GM12872 (cell line): ENCODE measurements at regions not wholly inside any gene's neighbourhood (a gene's known extent, or its start where the extent isn't known, plus 50 kb on each side); places are given as distances from the start of the nearest gene placed in this dataset.

Experiments used
- TF ChIP-seq, protein P1 (sequence below): IDR thresholded peaks from 3 replicates; pipeline ENCODE4 v1.5.1; 2011; ENCODE audit warnings: low read depth, mild to moderate bottlenecking, low read length, moderate library complexity; ENCODE audit not compliant: insufficient read depth

DNA sequence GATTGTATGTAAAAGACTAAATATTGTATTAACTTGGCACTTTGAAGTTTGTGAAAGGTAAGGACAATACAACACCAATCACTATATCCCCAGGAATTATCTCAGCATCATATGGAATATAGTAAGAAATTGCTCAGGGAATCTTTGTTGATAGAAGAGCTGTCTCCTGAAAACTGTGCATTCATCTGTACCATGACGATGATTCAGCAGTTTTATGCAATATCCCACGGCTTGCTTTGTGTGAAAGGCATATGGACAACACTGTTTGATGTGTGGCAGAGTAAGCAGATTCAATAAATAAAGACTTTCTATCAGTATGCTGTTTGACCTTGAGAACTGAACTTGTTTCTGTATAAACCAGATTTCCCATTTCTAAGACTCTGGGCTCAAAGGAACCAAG, 147.5 kb upstream of the PLN start:
- TF ChIP-seq, protein P1, sequence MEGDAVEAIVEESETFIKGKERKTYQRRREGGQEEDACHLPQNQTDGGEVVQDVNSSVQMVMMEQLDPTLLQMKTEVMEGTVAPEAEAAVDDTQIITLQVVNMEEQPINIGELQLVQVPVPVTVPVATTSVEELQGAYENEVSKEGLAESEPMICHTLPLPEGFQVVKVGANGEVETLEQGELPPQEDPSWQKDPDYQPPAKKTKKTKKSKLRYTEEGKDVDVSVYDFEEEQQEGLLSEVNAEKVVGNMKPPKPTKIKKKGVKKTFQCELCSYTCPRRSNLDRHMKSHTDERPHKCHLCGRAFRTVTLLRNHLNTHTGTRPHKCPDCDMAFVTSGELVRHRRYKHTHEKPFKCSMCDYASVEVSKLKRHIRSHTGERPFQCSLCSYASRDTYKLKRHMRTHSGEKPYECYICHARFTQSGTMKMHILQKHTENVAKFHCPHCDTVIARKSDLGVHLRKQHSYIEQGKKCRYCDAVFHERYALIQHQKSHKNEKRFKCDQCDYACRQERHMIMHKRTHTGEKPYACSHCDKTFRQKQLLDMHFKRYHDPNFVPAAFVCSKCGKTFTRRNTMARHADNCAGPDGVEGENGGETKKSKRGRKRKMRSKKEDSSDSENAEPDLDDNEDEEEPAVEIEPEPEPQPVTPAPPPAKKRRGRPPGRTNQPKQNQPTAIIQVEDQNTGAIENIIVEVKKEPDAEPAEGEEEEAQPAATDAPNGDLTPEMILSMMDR: no peak

DNA sequence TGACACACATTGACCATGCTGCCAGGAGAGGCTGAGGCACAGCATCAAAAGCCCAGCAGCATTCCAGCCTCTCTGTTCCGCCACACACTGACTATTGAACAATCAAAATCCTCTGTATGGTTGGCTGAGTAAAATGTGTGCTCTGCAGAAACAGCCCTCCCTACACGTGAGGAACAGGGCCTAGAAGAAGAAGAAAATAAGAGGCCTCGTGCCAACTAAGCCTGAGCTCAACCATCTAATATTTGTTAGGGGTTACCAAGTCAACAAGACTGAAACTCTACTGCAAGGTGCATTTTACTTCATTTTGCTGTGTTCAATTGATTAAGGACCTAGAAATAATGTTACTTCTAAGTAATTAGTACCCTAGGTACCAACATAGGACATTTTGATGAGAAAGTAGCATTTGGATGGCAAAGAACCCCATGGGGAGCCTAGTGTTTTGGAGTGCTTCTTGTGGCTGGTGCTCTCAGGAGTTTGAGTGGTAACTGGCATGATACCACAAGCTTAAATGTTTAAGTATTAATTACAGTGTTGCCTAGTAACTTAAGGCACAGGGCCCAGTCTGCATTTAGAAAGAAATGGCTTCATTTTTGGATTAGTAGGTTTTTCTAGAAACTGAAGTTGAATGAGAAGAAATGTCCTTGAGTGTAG, 146.6 kb upstream of the PLN start:
- TF ChIP-seq, protein P1: no peak

GRCh38 chr6:118403036-118403435, 145.1 kb upstream of the PLN start:
- TF ChIP-seq, protein P1: no peak

DNA sequence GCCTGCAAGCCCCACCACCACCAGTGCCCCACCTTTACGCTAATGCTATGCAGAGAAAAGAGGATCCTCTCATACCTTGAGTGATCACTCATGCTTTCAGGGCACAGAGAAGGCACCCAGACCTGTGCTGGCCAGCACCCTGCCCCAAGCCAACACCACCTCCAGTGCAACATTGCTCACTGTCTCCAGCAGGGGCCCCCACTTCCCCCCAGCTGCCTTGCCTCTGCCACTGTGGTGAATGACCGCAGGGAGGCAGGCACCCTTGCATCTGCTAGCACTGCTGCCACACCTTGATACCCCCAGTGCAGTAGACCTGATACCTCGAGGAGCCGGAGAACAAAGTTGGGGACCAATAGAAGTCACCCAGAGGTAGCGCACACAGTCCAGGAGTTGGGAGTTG, 139.2 kb upstream of the PLN start:
- TF ChIP-seq, protein P1: 0 out of 3 replicates have a peak, but pooled peaks have one; percentile 14

- TF ChIP-seq, protein P1: no peak
Observed at GRCh38 chr6:118410001-118410400, 138.1 kb upstream of the PLN start.
